HEK293 (cell line): ENCODE measurements at regions not wholly inside any gene's neighbourhood (a gene's known extent, or its start where the extent isn't known, plus 50 kb on each side); places are given as distances from the start of the nearest gene placed in this dataset.

Experiments
- CTCF ChIA-PET: fragments of 350-600 bp; formaldehyde crosslinking; extraction: SDS; loops from one replicate; lab custom pipeline; 2021; ENCODE audit warnings: antibody characterized with exemption; lab: Yijun Ruan, JAX
- POLR2A ChIA-PET: fragments of 300-600 bp; formaldehyde crosslinking; extraction: SDS; loops from one replicate; lab custom pipeline; 2020; ENCODE audit warnings: antibody characterized with exemption, inconsistent platforms; lab: Yijun Ruan, JAX
- H3K27ac ChIP-seq: fragments of 200-500 bp; sonication (Bioruptor generic); 2 replicates; pipeline ENCODE4 v1.5.1; 2014; ENCODE audit warnings: low read depth, low read length, control low read depth, inconsistent platforms; ENCODE audit errors: extremely low read depth
- H3K36me3 ChIP-seq, 2 experiments: fragments of 200-500 bp in 1 of 2; sonication (Bioruptor generic) in 1 of 2; 1 replicate in 1 of 2; 2 replicates in 1 of 2; pipeline ENCODE4 v1.5.1; 2014 to 2017; ENCODE audit warnings: inconsistent platforms in 2 of 2, low read length in 2 of 2; ENCODE audit not compliant: control insufficient read depth in 2 of 2, insufficient read depth in 1 of 2
- H3K4me1 ChIP-seq: fragments of 200-500 bp; sonication (Bioruptor generic); 2 replicates; pipeline ENCODE4 v1.5.1; 2014; ENCODE audit warnings: mild to moderate bottlenecking, low read length, inconsistent platforms; ENCODE audit not compliant: control insufficient read depth, insufficient read depth
- H3K4me3 ChIP-seq: 2 replicates; pipeline ENCODE4 v1.5.1; 2011; ENCODE audit warnings: low read depth, mild to moderate bottlenecking, control low read depth, low read length, moderate library complexity
- H3K9me3 ChIP-seq: fragments of 200-500 bp; sonication (Bioruptor generic); 2 replicates; pipeline ENCODE4 v1.5.1; 2014; ENCODE audit warnings: low read depth, low read length, inconsistent platforms; ENCODE audit not compliant: control insufficient read depth, insufficient read depth
- GFI1B ChIP-seq: fragments of 450-650 bp; formaldehyde crosslinking; IDR thresholded peaks from 2 replicates; pipeline ENCODE4 v1.5.1; 2016; ENCODE audit warnings: missing biosample characterization, missing genetic modification characterization
- GLI4 ChIP-seq: fragments of 450-650 bp; formaldehyde crosslinking; IDR thresholded peaks from 2 replicates; pipeline ENCODE4 v1.5.1; 2016; ENCODE audit warnings: missing biosample characterization, missing genetic modification characterization
- HOXC10 ChIP-seq: sonication (generic); formaldehyde crosslinking; IDR thresholded peaks from 2 replicates; pipeline ENCODE4 v1.8.1; 2023; ENCODE audit warnings: mild to moderate bottlenecking, missing genetic modification reagents
- KLF1 ChIP-seq: fragments of 450-650 bp; formaldehyde crosslinking; IDR thresholded peaks from 2 replicates; pipeline ENCODE4 v1.5.1; 2016; ENCODE audit warnings: missing biosample characterization, missing genetic modification characterization
- PRDM6 ChIP-seq: fragments of 450-650 bp; formaldehyde crosslinking; IDR thresholded peaks from 2 replicates; pipeline ENCODE4 v1.5.1; 2017; ENCODE audit warnings: missing biosample characterization, missing genetic modification characterization
- SCRT1 ChIP-seq: fragments of 450-650 bp; formaldehyde crosslinking; IDR thresholded peaks from 2 replicates; pipeline ENCODE4 v1.5.1; 2016; ENCODE audit warnings: missing biosample characterization, missing genetic modification characterization, borderline replicate concordance
- SCRT2 ChIP-seq: fragments of 450-650 bp; formaldehyde crosslinking; IDR thresholded peaks from 2 replicates; pipeline ENCODE4 v1.5.1; 2016; ENCODE audit warnings: missing biosample characterization, missing genetic modification characterization
- TSHZ1 ChIP-seq: fragments of 450-650 bp; formaldehyde crosslinking; IDR thresholded peaks from 2 replicates; pipeline ENCODE4 v1.5.1; 2016; ENCODE audit warnings: missing biosample characterization, missing genetic modification characterization, borderline replicate concordance
- WT1 ChIP-seq: fragments of 450-650 bp; formaldehyde crosslinking; IDR thresholded peaks from 2 replicates; pipeline ENCODE4 v1.5.1; 2016; ENCODE audit warnings: missing biosample characterization, missing genetic modification characterization
- ZFP69B ChIP-seq: fragments of 450-650 bp; formaldehyde crosslinking; IDR thresholded peaks from 2 replicates; pipeline ENCODE4 v1.5.1; 2016; ENCODE audit warnings: missing biosample characterization, missing genetic modification characterization
- ZNF112 ChIP-seq: fragments of 450-650 bp; formaldehyde crosslinking; IDR thresholded peaks from 2 replicates; pipeline ENCODE4 v1.5.0; 2017; ENCODE audit warnings: missing biosample characterization, missing genetic modification characterization
- ZNF140 ChIP-seq: fragments of 450-650 bp; formaldehyde crosslinking; IDR thresholded peaks from 2 replicates; pipeline ENCODE4 v1.5.1; 2016; ENCODE audit warnings: missing biosample characterization, missing genetic modification characterization
- ZNF274 ChIP-seq, 2 experiments: fragments of 200-500 bp in 1 of 2; fragments of 450-650 bp in 1 of 2; sonication (Bioruptor generic) in 1 of 2; formaldehyde crosslinking in 1 of 2; IDR thresholded peaks; 2 replicates each; pipeline versions ENCODE4 v1.5.1 to v1.6.1; 2014 to 2016; ENCODE audit warnings: borderline replicate concordance in 1 of 2, inconsistent platforms in 1 of 2, low read length in 1 of 2, missing biosample characterization in 1 of 2, missing genetic modification characterization in 1 of 2
- ZNF610 ChIP-seq: fragments of 450-650 bp; formaldehyde crosslinking; IDR thresholded peaks from 2 replicates; pipeline ENCODE4 v1.5.1; 2016; ENCODE audit warnings: missing biosample characterization, missing genetic modification characterization, borderline replicate concordance
- ZNF629 ChIP-seq: fragments of 450-650 bp; formaldehyde crosslinking; IDR thresholded peaks from 2 replicates; pipeline ENCODE4 v1.5.1; 2017; ENCODE audit warnings: missing biosample characterization, missing genetic modification characterization

- Histone ChIP-seq H3K4me3 (no peak overlapping the region), H3K9me3 (no peaks in the 10 kb centered on the region), H3K4me1 (no peaks in the 10 kb centered on the region), H3K27ac (no peak overlapping the region), H3K36me3 (no peaks in the 10 kb centered on the region)
- TF ChIP-seq ZNF610 (tag by site-specific recombination) (no peak), ZNF274 (IDR thresholded peaks at IDR 0.05; ENCODE audit: low read length) (no peak), ZNF274 (tag by site-specific recombination; IDR thresholded peaks at IDR 0.05; ENCODE audit: borderline replicate concordance) (no peak), TSHZ1 (no peak), ZNF112 (tag by site-specific recombination) (no peak)
- POLR2A ChIA-PET: no interaction called here
- CTCF ChIA-PET: interaction anchor here (0.6 kb wide), 1 partner anchor 13 kb away, joined by 5 read pairs; no protein-coding TSS in a partner anchor
Observed at GRCh38 chr18:21183670-21184069, 58.4 kb upstream of the GREB1L start.

GRCh38 chr18:21184396-21184996, 57.5 kb upstream of the GREB1L start:
- TF ChIP-seq HOXC10 (CRISPR knock-in tag) (no peak), SCRT2 (tag by site-specific recombination) (no peak), GLI4 (no peak), ZNF140 (tag by site-specific recombination) (no peak), KLF1 (no peak)
- no peak overlapping the region for H3K4me3 ChIP-seq
- H3K9me3 ChIP-seq: no peaks in the 10 kb centered on the region
- no peaks in the 10 kb centered on the region for H3K4me1 ChIP-seq
- ChIA-PET POLR2A (no interaction called here), CTCF (interaction anchor here (0.6 kb wide), 1 partner anchor 12 kb away, joined by 5 read pairs; no protein-coding TSS in a partner anchor)
- no peak overlapping the region for H3K27ac ChIP-seq
- H3K36me3 ChIP-seq: no peaks in the 10 kb centered on the region

- CTCF ChIA-PET: interaction anchor here (0.6 to 9.2 kb wide), 3 partner anchors 8 to 184 kb away, joined by 4 to 96 read pairs (median 6); no protein-coding TSS in a partner anchor
- POLR2A ChIA-PET: no interaction called here
Observed at GRCh38 chr18:21187886-21188285, 54.1 kb upstream of the GREB1L start.

More at GRCh38 chr18:21187886-21188285, 54.1 kb upstream of the GREB1L start:
- Histone ChIP-seq H3K27ac (no peak overlapping the region), H3K4me3 (no peak overlapping the region), H3K4me1 (no peaks in the 10 kb centered on the region), H3K36me3 (no peaks in the 10 kb centered on the region), H3K9me3 (no peaks in the 10 kb centered on the region)
- TF ChIP-seq ZFP69B (tag by site-specific recombination) (no peak), ZNF629 (tag by site-specific recombination) (no peak), ZNF274 (IDR thresholded peaks at IDR 0.05; ENCODE audit: low read length) (no peak), ZNF274 (tag by site-specific recombination; IDR thresholded peaks at IDR 0.05; ENCODE audit: borderline replicate concordance) (no peak), WT1 (no peak), SCRT1 (tag by site-specific recombination) (no peak), PRDM6 (tag by site-specific recombination) (no peak), GFI1B (tag by site-specific recombination) (no peak)
